H9 (cell line): ENCODE measurements at regions not wholly inside any gene's neighbourhood (a gene's known extent, or its start where the extent isn't known, plus 50 kb on each side); places are given as distances from the start of the nearest gene placed in this dataset.

Experiments used
- DNase-seq: peaks from one replicate; pipeline ENCODE4 v3.0.0-alpha.2; 2017
- H2AFZ ChIP-seq: one replicate; pipeline ENCODE4 v1.6.1; 2013; ENCODE audit warnings: mild to moderate bottlenecking, low read length, control low read depth, moderate library complexity
- H2AK5ac ChIP-seq: 2 replicates; pipeline ENCODE4 v1.6.1; 2013; ENCODE audit warnings: low read length, control low read depth, mixed read lengths; ENCODE audit not compliant: insufficient read length
- H2BK120ac ChIP-seq: one replicate; pipeline ENCODE4 v1.6.1; 2013; ENCODE audit warnings: low read depth, mild to moderate bottlenecking, low read length, control low read depth, inconsistent platforms; ENCODE audit not compliant: poor library complexity, severe bottlenecking
- H2BK12ac ChIP-seq: 2 replicates; pipeline ENCODE4 v1.6.1; 2013; ENCODE audit warnings: low read length, control low read depth, mixed read lengths, low read depth; ENCODE audit not compliant: insufficient read length
- H2BK15ac ChIP-seq: 2 replicates; pipeline ENCODE4 v1.6.1; 2013; ENCODE audit warnings: low read depth, low read length, control low read depth
- H2BK20ac ChIP-seq: one replicate; pipeline ENCODE4 v1.6.1; 2013; ENCODE audit warnings: low read depth, mild to moderate bottlenecking, low read length, control low read depth, inconsistent platforms; ENCODE audit not compliant: poor library complexity, severe bottlenecking
- H2BK5ac ChIP-seq: 2 replicates; pipeline ENCODE4 v1.6.1; 2013; ENCODE audit warnings: low read length, control low read depth, mixed read lengths; ENCODE audit not compliant: insufficient read length
- H3K14ac ChIP-seq: 2 replicates; pipeline ENCODE4 v1.6.1; 2013; ENCODE audit warnings: low read length, control low read depth; ENCODE audit not compliant: insufficient read depth
- H3K18ac ChIP-seq: 2 replicates; pipeline ENCODE4 v1.6.1; 2013; ENCODE audit warnings: low read depth, mild to moderate bottlenecking, mixed read lengths, low read length, control low read depth; ENCODE audit not compliant: insufficient read length
- H3K23ac ChIP-seq: 2 replicates; pipeline ENCODE4 v1.6.1; 2013; ENCODE audit warnings: low read length, control low read depth, mixed read lengths, low read depth; ENCODE audit not compliant: insufficient read length
- H3K23me2 ChIP-seq: 2 replicates; pipeline ENCODE4 v1.6.1; 2013; ENCODE audit warnings: low read depth, mild to moderate bottlenecking, mixed read lengths, low read length, control low read depth; ENCODE audit not compliant: insufficient read length, poor library complexity, severe bottlenecking
- H3K27ac ChIP-seq: 2 replicates; pipeline ENCODE4 v1.5.1; 2013; ENCODE audit warnings: low read length, control low read depth, mixed read lengths, low read depth; ENCODE audit not compliant: insufficient read length
- H3K27me3 ChIP-seq: 2 replicates; pipeline ENCODE4 v1.6.1; 2013; ENCODE audit warnings: low read length, control low read depth, inconsistent platforms; ENCODE audit not compliant: insufficient read depth
- H3K4ac ChIP-seq: 2 replicates; pipeline ENCODE4 v1.6.1; 2013; ENCODE audit warnings: low read depth, mild to moderate bottlenecking, control low read depth, inconsistent platforms, low read length, moderate library complexity
- H3K4me1 ChIP-seq: 2 replicates; pipeline ENCODE4 v1.6.1; 2013; ENCODE audit warnings: low read length, control low read depth, inconsistent platforms; ENCODE audit not compliant: insufficient read depth
- H3K4me2 ChIP-seq: 2 replicates; pipeline ENCODE4 v1.6.1; 2013; ENCODE audit warnings: low read length, control low read depth, mixed read lengths; ENCODE audit not compliant: insufficient read length, insufficient read depth
- H3K56ac ChIP-seq: 2 replicates; pipeline ENCODE4 v1.6.1; 2013; ENCODE audit warnings: low read depth, mild to moderate bottlenecking, mixed read lengths, low read length, control low read depth; ENCODE audit not compliant: insufficient read length
- H3K79me1 ChIP-seq: 2 replicates; pipeline ENCODE4 v1.6.1; 2013; ENCODE audit warnings: low read depth, mild to moderate bottlenecking, moderate library complexity, low read length, control low read depth, inconsistent platforms; ENCODE audit not compliant: insufficient read depth, poor library complexity, severe bottlenecking
- H3K79me2 ChIP-seq: 2 replicates; pipeline ENCODE4 v1.6.1; 2013; ENCODE audit warnings: low read length, control low read depth, inconsistent platforms; ENCODE audit not compliant: insufficient read depth
- H3K9ac ChIP-seq: 2 replicates; pipeline ENCODE4 v1.6.1; 2013; ENCODE audit warnings: low read length, control low read depth, mixed read lengths; ENCODE audit not compliant: insufficient read length; ENCODE audit errors: extremely low read depth
- H3K9me3 ChIP-seq: one replicate; pipeline ENCODE4 v1.6.1; 2013; ENCODE audit warnings: low read depth, low read length, inconsistent platforms; ENCODE audit not compliant: control insufficient read depth
- H3T11ph ChIP-seq: one replicate; pipeline ENCODE4 v1.6.1; 2013; ENCODE audit warnings: mild to moderate bottlenecking, low read length, control low read depth, inconsistent platforms
- H4K20me1 ChIP-seq: one replicate; pipeline ENCODE4 v1.6.1; 2013; ENCODE audit not compliant: control insufficient read depth, insufficient read length, insufficient read depth
- H4K5ac ChIP-seq: 2 replicates; pipeline ENCODE4 v1.6.1; 2013; ENCODE audit warnings: low read depth, mild to moderate bottlenecking, mixed read lengths, low read length, control low read depth; ENCODE audit not compliant: insufficient read length
- H4K8ac ChIP-seq: replicated peaks from 2 replicates; pipeline ENCODE4 v1.6.1; 2013; ENCODE audit warnings: low read length, control low read depth, mixed read lengths, low read depth; ENCODE audit not compliant: insufficient read length
- H4K91ac ChIP-seq: 2 replicates; pipeline ENCODE4 v1.6.1; 2013; ENCODE audit warnings: low read depth, mild to moderate bottlenecking, moderate library complexity, mixed read lengths, low read length, control low read depth; ENCODE audit not compliant: insufficient read length
- H3K27ac Mint-ChIP-seq, 3 experiments: 2 replicates in 2 of 3; 3 replicates in 1 of 3; pipeline ENCODE4 v1.8.0; 2020 to 2021; ENCODE audit warnings: mixed read lengths in 3 of 3, mild to moderate bottlenecking in 1 of 3, moderate library complexity in 1 of 3
- H3K27me3 Mint-ChIP-seq: 2 replicates; pipeline ENCODE4 v1.8.0; 2021; ENCODE audit warnings: low read depth, mild to moderate bottlenecking, moderate library complexity, mixed read lengths
- H3K36me3 Mint-ChIP-seq, 3 experiments: 2 replicates in 2 of 3; 3 replicates in 1 of 3; pipeline ENCODE4 v1.8.0; 2020 to 2021; ENCODE audit warnings: low read depth in 3 of 3, mixed read lengths in 3 of 3; ENCODE audit not compliant: insufficient read depth in 1 of 3
- H3K4me1 Mint-ChIP-seq, 2 experiments: 2 replicates each; pipeline ENCODE4 v1.8.0; 2020; ENCODE audit warnings: mixed read lengths in 2 of 2
- H3K4me3 Mint-ChIP-seq, 2 experiments: 2 replicates in 1 of 2; 3 replicates in 1 of 2; pipeline ENCODE4 v1.8.0; 2020 to 2021; ENCODE audit warnings: mild to moderate bottlenecking in 2 of 2, mixed read lengths in 2 of 2, moderate library complexity in 1 of 2
- H3K9me3 Mint-ChIP-seq, 2 experiments: 2 replicates in 1 of 2; 3 replicates in 1 of 2; pipeline ENCODE4 v1.8.0; 2020; ENCODE audit warnings: mild to moderate bottlenecking in 2 of 2, mixed read lengths in 2 of 2, moderate library complexity in 1 of 2
- WGBS: extraction: QIAGEN DNeasy Blood & Tissue Kit; methylation state at CpG from one replicate; pipeline ENCODE4 v1.1.7; 2013; ENCODE audit warnings: missing lambda C conversion rate, low lambda C conversion rate, mixed read lengths; ENCODE audit not compliant: insufficient read length; ENCODE audit errors: extremely low coverage; 5-methylcytosine and 5-hydroxymethylcytosine counted together
- TF ChIP-seq, protein P1 (sequence below): fragments of 200-600 bp; sonication (generic); conservative IDR thresholded peaks from 3 replicates; pipeline ENCODE4 v1.8.0; 2021; ENCODE audit warnings: antibody characterized with exemption, mild to moderate bottlenecking

DNA sequence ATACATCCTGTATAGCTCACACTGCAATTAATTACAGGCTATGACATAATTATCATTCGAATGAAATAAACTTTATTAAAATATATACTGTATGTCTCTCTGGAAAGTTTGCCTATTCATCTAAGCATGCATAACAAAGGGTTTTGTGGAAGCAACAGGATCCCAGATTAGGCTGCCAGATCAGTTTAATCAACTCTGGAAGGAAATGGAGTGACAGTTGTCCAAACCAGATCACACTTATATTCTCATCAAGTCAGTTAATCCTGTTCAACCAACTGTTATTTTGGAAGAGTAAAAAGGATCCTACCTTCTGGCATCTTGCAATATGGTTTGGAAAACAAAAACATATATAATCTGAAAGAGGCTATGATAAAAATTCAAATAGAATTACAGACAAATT, 312.2 kb downstream of the FAT4 start:
- no peak overlapping the region for H3K27ac Mint-ChIP-seq
- H2BK120ac ChIP-seq: no peak overlapping the region
- no peak overlapping the region for H3K56ac ChIP-seq
- H4K8ac ChIP-seq: no peak overlapping the region
- H3K14ac ChIP-seq: no peak overlapping the region
- peaks cover 4 to 8% of the 10 kb centered on the region in 2 experiments for H3K4me1 Mint-ChIP-seq
- no peak overlapping the region for H2AFZ ChIP-seq
- no peaks in the 10 kb centered on the region for H3K79me2 ChIP-seq
- H3K27me3 Mint-ChIP-seq: no peaks in the 10 kb centered on the region
- no peak overlapping the region for H3K9ac ChIP-seq
- H3K4me1 ChIP-seq: no peaks in the 10 kb centered on the region
- DNase-seq: no peak
- no peaks in the 10 kb centered on the region for H3K36me3 Mint-ChIP-seq
- no peak overlapping the region for H4K91ac ChIP-seq
- H2BK5ac ChIP-seq: no peak overlapping the region
- no peaks in the 10 kb centered on the region for H3K9me3 ChIP-seq
- no peaks in the 10 kb centered on the region for H3K23me2 ChIP-seq
- H2AK5ac ChIP-seq: no peak overlapping the region
- no peak overlapping the region for H3K4ac ChIP-seq
- no CpG with 5 or more reads among the region's 1 CpG for WGBS
- H2BK15ac ChIP-seq: no peak overlapping the region
- no peak overlapping the region for H3K4me3 Mint-ChIP-seq
- no peak overlapping the region for H3T11ph ChIP-seq
- TF ChIP-seq, protein P1, sequence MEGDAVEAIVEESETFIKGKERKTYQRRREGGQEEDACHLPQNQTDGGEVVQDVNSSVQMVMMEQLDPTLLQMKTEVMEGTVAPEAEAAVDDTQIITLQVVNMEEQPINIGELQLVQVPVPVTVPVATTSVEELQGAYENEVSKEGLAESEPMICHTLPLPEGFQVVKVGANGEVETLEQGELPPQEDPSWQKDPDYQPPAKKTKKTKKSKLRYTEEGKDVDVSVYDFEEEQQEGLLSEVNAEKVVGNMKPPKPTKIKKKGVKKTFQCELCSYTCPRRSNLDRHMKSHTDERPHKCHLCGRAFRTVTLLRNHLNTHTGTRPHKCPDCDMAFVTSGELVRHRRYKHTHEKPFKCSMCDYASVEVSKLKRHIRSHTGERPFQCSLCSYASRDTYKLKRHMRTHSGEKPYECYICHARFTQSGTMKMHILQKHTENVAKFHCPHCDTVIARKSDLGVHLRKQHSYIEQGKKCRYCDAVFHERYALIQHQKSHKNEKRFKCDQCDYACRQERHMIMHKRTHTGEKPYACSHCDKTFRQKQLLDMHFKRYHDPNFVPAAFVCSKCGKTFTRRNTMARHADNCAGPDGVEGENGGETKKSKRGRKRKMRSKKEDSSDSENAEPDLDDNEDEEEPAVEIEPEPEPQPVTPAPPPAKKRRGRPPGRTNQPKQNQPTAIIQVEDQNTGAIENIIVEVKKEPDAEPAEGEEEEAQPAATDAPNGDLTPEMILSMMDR: no peak
- H3K27me3 ChIP-seq: no peaks in the 10 kb centered on the region
- no peak overlapping the region for H4K5ac ChIP-seq
- H4K20me1 ChIP-seq: no peaks in the 10 kb centered on the region
- no peak overlapping the region for H3K27ac ChIP-seq
- H2BK20ac ChIP-seq: no peak overlapping the region
- no peaks in the 10 kb centered on the region for H3K9me3 Mint-ChIP-seq
- no peak overlapping the region for H3K18ac ChIP-seq
- no peak overlapping the region for H2BK12ac ChIP-seq
- H3K23ac ChIP-seq: no peak overlapping the region
- no peak overlapping the region for H3K4me2 ChIP-seq
- H3K79me1 ChIP-seq: no peaks in the 10 kb centered on the region
